Gastroesophageal sphincter (tissue), 3 donors: ENCODE measurements at regions not wholly inside any gene's neighbourhood (a gene's known extent, or its start where the extent isn't known, plus 50 kb on each side); places are given as distances from the start of the nearest gene placed in this dataset.

ENCODE experiments used
- CTCF ChIP-seq, 4 experiments: fragments of 200-600 bp in 2 of 4; fragments of 450-650 bp in 2 of 4; sonication (generic) in 1 of 4; IDR thresholded peaks; one replicate each; pipeline ENCODE4 v1.5.1; 2017 to 2019; ENCODE audit warnings: antibody characterized with exemption in 4 of 4, mild to moderate bottlenecking in 2 of 4, moderate library complexity in 2 of 4
- EP300 ChIP-seq: sonication (generic); formaldehyde crosslinking; IDR thresholded peaks from one replicate; pipeline ENCODE4 v1.6.1; 2017; ENCODE audit warnings: antibody characterized with exemption, mild to moderate bottlenecking
- POLR2A ChIP-seq, 2 donors: fragments of 450-650 bp; IDR thresholded peaks; one replicate each; pipeline ENCODE4 v1.6.1; 2017; ENCODE audit warnings: antibody characterized with exemption in 2 of 2, mild to moderate bottlenecking in 2 of 2, moderate library complexity in 1 of 2
- POLR2AphosphoS5 ChIP-seq: sonication (generic); formaldehyde crosslinking; IDR thresholded peaks from one replicate; pipeline ENCODE4 v1.6.1; 2017; ENCODE audit warnings: antibody characterized with exemption

- TF ChIP-seq POLR2A (IDR thresholded peaks at IDR 0.05) (no peak), EP300 (no peak), CTCF (IDR thresholded peaks at IDR 0.05) (no peak), POLR2AphosphoS5 (no peak)
Observed at GRCh38 chr2:3108105-3108504, 269.5 kb downstream of the EIPR1 start.
